Hypothalamus (tissue), 51 donors: ENCODE measurements at regions not wholly inside any gene's neighbourhood (a gene's known extent, or its start where the extent isn't known, plus 50 kb on each side); places are given as distances from the start of the nearest gene placed in this dataset.
"Not testable (repeated sequence)": the region's sequence is repeated elsewhere in the genome, so short reads cannot be mapped to it uniquely, and the experiment has no call there.

Experiments
- DNase-seq, 51 donors: peaks; one replicate each; lab custom pipeline; 2025; lab: John Stamatoyannopoulos, UW

DNA sequence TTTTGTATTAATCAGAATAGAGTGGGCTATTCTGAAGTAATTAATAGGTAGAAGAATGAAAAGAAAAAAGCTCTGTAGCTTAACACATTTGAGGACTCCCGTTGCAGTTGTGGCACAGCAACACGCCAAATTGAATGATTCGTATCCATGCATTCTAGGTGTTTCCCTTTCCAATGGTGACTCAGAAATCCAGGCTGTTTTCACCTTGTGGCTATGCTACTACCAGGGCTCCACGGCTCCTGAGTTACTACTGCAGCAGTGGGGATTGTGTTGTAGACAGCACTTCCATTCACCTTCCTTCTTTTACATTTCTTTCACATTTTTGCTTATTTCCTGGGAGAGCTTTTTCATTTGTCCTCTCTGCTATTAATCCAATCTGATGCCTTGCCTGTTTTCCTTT lies 1616.4 kb downstream of the CDH8 start:
- no peak for DNase-seq

DNA sequence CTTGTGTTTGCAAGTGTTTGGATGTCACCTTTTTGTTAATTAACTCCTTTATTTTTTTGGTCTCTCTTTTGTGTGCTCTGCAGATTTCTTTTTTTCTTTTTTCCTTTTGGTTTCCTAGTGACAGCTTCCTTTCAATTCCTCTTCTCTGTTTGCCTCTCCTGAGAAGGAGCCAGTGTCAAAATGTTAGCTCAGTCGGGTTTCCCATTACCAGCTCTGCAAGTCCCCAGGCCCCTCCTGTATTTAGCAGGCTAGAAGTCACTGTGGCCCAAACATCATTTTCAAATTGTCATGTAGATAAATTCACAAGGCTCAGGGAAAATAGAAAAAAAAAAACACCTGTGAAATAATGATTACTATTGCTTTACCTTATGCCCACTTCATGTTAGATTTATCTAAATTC lies 1621.6 kb downstream of the CDH8 start:
- no peak for DNase-seq

DNA sequence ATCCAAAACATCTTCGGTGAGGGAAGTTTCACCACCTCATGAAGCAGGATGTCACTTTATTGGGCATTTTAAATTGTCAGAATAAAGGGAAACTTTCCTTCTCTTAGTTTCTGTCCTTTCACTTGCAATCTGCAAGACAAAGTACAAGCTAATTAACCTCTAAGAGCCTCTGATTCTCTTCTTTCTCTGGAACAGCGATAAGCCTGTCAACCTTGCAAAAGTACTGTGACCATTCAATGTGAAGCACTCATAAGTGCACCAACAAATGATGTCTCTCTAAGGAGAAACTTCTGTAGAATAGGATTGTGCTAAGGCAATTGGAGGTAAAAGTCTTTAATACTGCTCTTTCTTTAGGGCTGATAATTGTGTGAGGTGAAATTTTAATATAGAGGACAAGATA lies 1622.3 kb downstream of the CDH8 start:
- DNase-seq, result no peak

DNA sequence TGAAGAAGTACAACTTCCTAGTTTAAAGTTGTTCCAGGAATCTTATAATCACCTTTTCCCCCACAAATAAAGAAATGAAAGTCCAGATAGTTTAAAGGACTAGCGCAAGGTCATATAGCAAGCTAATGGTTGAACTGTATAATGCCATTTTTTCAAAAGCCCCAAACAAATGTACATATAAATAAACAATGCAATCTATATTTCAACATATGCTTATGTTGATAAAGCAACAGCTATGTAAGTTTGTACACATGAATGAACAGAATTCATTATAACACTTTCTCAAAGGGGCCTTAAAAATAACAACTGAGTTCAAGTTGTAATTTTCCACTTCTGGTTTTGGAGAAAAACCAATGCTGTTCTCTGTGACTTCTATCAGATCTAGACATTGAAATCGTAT lies 1628.6 kb downstream of the CDH8 start:
- no peak for DNase-seq

DNA sequence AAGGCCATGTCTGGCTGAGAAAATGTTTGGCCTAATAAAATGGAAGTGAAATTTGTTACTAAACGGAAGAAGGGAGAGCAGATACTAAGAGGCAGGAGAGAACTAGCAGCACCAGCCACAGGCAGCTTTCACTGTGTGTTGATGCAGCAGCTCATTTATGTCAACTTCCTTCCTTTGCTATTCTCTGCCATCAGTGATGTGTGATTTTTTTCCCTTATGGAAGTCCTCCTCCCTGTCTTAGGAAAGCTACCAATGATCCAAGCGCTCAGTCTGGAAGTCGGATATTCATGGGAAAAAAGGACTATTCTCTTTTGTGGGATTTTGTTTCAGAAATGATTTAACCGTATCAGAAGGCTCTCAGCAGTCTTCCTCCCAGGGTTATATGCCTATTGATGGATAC lies 1629.2 kb downstream of the CDH8 start:
- DNase-seq, result no peak

DNA sequence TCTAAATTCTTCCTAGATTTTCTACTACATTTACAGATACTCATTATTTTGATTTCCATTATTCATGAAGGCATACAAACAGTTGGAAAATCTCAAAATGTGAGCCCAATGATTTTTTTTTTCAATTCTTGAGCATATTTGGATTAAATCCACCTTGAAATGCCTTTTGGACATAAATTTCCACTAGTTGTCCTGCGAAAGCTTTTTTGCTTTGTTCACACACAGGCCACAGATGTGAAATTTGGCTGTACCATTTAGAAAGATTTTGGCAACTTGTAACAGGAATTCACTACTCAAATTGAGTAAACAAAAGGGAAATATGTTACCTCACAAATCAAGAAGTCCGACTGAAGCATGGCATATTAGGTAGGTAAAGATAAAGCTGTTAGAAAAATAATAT lies 1631.0 kb downstream of the CDH8 start:
- no peak for DNase-seq

DNA sequence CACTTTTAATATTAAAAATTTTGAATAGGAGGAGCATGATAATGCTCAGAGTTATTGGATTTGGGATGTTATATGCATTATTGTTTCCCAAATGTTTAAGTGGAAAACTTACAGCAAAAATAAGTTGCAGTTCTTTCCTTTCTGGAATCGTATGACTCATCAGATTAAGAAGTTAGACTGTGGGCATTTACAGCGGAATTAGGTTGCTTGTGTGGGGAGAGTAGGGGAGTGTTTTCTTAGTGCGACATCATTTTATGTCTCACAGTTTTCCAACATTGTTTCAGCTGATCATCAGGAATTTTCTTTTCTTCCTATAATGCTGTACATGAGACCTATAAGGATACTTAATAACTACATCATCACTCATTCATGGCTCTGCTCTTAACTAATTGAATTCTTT lies 1631.8 kb downstream of the CDH8 start:
- no peak for DNase-seq

DNA sequence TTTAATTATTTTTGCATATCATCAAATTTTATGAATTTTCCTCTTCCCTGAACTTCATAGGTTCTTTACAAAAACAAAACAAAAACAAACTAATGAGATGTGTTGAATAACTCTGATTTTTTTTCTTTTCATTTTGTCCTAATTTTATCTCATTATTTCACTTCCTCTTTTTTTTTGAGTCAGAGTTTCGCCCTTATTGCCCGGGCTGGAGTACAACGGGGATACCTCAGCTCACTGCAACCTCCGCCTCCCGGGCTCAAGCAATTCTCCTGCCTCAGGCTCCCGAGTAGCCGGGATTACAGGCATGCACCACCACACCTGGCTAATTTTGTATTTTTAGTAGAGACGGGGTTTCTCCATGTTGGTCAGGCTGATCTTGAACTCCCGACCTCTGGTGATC lies 1633.3 kb downstream of the CDH8 start:
- not testable (repeated sequence) for DNase-seq

DNA sequence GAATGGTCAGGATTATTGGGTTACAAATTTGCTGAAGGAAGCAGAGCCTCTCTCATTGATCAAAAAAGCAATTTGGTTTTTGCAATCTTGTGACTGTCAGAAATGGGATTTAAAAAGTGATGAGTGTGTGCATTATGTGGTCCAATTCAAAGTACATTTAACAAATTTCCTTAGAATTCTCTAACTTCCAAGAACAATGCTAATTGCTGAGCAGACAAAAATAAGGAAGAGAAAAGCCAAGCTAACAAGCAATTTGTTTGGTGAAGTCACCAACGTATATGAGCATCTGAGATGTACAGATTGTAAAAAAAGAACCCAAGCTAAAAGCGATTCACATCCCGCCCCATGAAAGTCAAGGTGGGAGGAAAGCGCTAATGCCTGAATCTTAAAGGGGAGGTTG lies 1643.9 kb downstream of the CDH8 start:
- DNase-seq, result no peak

DNA sequence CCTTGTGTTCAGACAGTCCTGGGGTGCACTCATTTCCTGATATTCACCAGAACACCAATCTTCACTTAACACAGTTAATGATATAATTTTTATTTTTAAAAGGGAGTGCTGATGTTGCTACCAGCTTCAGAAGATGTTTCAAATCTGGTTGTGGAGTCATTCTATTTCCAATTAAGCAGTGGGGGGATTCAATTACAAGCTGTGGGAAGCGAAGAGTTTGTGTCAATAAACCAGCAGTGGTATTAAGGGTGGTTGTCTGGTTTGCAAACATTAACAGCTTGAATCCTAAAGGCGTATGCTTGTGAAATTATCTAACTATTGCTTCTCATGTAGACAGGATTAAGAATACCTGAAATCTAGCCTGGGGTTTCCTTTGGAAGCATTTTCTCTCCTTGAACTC lies 1637.5 kb upstream of the GOT2 start:
- no peak for DNase-seq

DNA sequence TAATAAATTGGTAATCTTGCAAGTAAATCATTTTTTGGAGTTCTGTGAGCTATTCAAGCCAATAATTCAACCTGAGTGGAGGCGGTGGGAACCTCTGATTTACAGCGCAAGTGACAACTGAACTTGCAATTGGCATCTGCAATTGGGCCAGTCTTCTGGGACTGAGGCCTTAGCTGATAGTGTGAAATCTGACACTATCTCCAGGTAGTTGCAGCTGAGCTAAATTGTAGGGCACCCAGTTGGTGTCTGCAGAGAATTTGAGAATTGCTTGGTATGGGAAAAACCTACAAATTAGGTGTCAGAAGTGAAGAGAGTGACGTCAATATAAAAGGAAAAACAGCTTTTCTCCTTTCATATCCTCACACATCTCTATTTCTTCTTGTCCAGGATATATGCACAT lies 1633.6 kb upstream of the GOT2 start:
- no peak for DNase-seq

DNA sequence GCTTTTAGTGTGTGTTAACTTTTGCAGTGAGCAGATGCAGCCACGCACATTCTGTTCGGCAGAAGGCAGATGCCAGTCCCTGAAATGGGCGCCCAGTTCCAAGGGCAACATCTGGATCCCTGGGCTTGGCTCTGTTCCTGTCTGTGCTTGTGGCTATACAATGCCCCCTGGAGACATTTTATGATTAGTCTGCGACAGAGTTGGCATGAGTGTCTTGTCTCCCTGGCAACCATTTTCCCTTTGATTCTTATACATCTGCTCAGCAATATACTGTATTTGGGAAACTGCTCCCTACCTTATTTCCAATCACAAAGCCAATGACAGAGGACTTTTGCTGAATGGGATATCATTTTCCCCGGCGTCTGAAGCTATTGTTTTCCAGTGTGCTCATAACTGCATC lies 1629.5 kb upstream of the GOT2 start:
- no peak for DNase-seq

DNA sequence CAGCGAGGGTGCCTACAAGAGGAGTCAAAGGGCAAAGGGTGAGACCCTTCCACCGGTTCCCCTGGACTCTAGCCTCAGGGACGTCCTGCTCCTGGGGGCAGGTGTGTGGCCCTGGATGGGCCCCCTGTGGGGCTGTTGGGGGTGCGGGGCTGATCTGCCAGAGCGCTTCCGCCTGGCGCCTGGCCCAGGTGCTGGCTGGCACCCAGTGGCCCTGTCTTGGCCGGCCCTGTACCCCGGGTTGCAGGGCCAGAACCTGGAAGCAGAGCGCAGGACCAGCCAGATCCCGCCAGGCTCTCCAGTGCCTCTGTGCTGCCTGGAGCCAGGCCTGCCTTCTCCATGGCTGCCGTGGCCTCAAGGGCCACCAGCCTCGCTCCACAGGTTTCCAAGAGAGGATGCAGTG lies 1625.8 kb upstream of the GOT2 start:
- DNase-seq, result not testable (repeated sequence)

DNA sequence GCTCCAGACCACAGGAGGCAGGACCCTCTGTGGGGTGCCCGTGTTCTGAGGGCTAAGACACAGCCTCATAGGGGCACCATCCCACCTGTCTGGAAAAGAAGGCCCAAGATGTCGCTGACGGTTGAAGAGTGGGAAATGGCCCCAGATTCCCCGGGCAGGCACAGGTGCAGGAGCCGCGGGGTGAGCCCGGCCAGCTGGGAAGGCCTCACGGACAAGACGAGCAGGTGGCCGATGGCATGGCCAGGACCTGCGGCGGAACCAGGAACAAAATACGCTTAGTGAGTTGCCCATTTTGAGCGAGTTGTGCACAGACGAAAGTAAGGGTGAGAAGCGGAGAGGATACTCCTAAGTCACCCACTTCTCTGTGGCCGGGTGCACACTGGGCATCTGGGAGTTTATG lies 1625.3 kb upstream of the GOT2 start:
- DNase-seq, result not testable (repeated sequence)

DNA sequence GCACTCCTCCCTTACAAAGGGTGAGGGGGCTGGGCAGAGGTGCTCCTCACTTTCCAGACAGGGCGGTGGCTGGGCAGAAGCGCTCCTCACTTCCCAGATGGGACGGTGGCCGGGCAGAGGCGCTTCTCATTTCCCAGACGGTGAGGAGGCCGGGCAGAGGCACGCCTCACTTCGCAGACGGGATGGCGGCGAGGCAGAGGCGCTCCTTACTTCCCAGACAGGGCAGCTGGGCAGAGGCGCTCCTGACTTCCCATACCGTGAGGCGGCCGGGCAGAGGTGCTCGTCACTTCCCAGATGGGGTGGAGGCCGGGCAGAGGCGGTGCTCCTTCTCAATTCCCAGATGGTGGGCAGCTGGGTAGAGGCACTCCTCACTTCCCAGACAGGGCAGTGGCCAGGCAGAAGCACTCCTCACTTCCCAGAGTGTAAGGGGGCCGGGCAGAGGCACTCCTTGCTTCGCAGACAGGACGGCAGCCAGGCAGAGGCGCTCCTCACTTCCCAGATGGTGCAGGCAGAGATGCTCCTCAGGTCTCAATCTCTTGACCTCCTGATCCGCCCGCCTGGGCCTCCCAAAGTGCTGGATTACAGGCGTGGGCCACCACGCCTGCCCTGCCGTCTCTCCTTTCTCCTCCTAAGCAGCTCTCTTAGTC lies 1623.9 kb upstream of the GOT2 start:
- not testable (repeated sequence) for DNase-seq

DNA sequence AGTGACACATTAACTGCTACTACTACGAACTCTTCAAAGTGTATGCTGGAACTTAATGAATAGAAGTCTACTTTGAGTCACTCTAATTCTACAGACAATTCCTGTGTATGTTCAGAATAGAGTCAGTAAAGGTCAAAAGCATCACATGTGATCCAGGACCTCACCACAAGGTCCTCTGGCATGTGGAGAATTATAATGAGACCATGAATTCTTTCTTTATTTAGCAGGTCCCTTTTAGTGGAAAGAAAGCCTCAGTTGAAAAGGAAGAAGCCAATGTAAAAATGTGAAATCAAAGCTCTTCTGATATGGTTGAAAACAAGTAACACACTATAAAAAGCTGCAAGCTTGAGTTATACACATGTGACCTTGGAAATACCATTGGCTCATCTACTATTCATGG lies 1612.1 kb upstream of the GOT2 start:
- DNase-seq, result no peak

DNA sequence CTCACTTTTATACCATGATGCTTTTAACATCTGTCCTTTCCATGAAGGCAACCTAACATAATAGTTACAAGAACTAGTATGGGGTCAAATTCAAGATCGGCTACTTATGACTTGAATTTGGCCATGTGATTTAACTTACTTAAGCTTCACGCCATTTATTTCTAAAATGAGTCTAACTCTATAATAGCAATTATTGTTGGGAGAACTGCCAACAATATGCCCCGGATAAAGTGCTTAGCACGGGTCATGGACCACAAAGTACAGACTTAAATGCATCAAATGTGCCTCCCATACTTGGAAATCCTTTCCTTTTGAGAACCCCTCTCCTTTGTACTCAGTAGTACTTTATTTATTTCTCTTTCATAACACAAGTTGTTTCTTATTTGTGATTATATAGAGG lies 1603.6 kb upstream of the GOT2 start:
- DNase-seq, result no peak

DNA sequence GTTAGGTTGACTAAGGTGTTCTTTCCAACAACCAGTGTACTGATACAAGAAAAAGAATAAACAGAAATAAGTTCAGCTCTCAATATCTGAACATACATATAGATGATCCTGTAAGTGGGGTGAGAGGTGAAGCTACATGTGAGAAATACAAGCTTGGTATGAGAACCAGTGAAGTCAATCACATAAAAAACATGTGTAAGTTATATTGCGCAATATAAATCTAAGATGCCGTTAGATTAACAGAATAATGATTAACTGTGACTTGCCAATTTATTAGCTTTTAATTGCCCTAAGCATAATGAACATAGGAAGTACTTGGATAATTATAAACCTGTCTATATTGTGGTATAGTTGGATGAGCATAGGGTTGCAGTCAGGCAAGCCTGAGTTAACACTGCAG lies 1597.1 kb upstream of the GOT2 start:
- no peak for DNase-seq

DNA sequence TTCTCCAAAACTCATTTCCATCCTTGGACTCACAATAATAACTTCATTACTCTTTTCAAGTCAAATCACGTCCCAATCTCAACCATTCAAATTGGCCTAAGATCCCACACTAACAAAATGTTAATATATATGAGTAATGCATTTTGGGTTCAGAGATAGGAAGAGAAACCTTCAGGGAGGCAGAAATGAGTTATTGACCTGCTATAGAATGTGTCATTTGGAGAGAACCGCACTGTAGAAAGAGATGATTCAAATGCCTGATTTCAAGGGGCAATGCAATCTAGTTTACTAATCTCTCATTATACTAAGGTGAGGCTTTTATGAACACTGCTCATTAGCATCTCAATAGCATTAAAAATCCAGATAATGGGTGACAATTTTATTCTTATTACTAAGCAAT lies 1595.0 kb upstream of the GOT2 start:
- no peak for DNase-seq

DNA sequence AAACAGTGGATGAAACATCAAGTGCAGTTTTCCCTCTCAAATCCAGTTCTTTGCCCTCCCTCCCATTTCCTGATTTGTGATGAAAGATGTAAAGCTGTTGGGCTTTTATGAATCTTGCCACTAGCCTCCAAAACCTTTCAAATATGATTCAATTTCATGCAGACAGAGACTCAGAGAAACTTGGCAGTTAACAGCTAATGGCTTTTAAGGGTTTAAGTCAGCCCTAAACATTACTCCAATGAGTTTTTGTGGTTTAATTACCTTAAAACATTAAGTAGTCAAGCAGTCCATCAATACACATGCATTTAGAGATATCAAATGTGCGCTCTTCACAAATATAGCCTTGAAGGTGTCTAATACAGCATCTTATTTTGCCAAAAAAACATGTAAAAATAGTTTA lies 1594.0 kb upstream of the GOT2 start:
- no peak for DNase-seq

DNA sequence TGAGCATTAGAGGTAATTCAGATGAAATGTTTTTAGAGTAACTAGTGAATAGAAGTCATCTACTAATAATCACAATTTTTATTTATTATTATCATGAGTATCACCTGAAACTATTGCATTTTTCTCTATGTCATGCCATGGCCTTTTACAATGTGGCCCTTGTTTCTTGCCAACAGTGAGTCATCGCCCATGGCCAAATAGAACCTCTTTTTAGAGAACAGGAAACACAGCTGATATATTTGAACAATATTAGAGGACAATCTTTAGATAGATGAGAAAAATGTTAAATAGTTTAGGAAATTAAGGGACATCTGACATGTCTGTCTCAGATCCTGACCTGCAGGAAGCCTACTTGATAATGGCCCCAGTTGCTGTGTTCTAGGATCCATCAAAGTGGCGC lies 1584.4 kb upstream of the GOT2 start:
- DNase-seq, result no peak

DNA sequence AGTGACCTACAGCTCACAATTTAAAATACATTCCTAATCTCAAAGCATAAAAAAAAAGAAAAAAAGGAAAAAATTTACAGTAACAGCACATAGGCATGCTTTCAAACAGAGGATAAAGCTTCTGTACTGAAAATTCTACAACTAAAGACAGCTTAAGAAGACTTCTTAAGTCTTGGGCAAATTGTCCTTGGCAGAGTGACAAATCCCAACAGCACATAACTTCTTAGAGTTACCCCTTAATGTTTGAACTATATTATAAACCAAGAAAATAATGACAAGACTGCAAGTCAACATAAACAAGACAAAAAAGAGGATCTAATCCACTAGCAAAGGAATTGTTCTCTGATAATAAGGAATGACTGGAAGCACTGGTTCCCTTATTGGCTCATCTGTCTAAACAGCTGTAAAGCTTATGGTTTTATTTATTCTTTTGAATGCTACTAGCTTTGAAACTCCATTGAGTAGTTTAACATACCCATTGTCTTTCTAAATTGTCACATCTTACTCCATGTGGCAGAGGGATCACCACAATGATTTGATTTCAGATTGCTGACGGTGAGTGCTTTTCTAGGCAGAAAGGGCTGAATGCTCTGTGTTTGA lies 1576.8 kb upstream of the GOT2 start:
- DNase-seq, result no peak

DNA sequence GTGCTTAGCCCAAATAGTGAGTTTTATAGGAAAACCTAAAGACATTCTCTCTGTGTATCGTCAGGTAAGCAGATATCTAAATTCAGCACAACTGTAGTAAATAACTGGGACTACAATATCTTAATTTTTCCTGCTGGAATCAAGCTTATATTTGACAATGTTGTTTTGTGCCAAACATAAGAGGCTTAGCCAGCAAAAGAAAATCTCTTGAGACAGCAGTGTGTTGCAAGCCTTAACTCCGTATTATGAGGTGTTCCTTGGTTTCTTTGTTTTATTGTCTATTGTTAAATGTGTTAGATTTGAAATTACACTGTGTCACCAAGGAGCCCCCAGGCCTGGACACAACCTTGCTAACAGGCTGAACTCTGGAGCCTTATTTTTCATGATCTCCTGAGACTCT lies 1570.6 kb upstream of the GOT2 start:
- DNase-seq, result no peak
